RCC 7860 (cell line): ENCODE measurements at regions not wholly inside any gene's neighbourhood (a gene's known extent, or its start where the extent isn't known, plus 50 kb on each side); places are given as distances from the start of the nearest gene placed in this dataset.
"Not testable (repeated sequence)": the region's sequence is repeated elsewhere in the genome, so short reads cannot be mapped to it uniquely, and the experiment has no call there.

Source experiments
- DNase-seq: peaks from one replicate; pipeline ENCODE4 v3.0.0-alpha.2; 2015; ENCODE audit warnings: low spot score
- FAIRE-seq: peaks from 2 replicates; lab custom pipeline; 2012; peaks lifted over from hg19 to GRCh38; lab: Jason Lieb, UNC

DNA sequence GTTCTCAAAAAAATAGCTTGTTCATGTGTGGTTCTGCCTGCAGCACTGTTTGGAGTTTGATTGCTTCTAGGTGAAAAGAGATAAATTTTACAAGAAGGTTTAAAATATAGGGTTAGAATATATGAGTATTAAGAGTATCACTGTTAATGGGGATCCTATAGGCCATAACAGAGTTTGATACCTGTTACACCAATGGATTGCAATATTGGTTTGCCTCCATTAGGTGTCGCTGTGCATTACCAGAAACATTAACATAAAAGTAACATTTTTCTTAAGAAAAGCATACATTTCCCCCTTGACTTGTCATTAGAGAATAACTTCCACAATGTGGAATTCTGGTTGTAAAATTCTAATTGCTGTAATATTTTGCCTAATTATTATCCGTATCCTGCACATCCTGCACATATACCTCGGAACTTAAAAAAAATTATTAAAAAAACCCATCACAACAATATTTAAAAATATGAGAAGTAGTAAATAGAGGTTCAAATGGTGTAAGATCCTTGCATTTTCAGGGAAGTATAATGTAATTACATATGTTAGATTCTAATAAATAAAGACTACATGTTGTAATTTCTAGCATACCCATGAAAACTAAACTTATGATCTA lies 63.0 kb downstream of the CYP4A11 start:
- peak; percentile 89 for FAIRE-seq
- peak; percentile 10 for DNase-seq

- not testable (repeated sequence) for DNase-seq, FAIRE-seq
Measured at GRCh38 chr1:46876093-46876492, 65.2 kb downstream of the CYP4A11 start.
